ENCODE measurements at regions not wholly inside any gene's neighbourhood (a gene's known extent, or its start where the extent isn't known, plus 50 kb on each side); places are given as distances from the start of the nearest gene placed in this dataset.

DNA sequence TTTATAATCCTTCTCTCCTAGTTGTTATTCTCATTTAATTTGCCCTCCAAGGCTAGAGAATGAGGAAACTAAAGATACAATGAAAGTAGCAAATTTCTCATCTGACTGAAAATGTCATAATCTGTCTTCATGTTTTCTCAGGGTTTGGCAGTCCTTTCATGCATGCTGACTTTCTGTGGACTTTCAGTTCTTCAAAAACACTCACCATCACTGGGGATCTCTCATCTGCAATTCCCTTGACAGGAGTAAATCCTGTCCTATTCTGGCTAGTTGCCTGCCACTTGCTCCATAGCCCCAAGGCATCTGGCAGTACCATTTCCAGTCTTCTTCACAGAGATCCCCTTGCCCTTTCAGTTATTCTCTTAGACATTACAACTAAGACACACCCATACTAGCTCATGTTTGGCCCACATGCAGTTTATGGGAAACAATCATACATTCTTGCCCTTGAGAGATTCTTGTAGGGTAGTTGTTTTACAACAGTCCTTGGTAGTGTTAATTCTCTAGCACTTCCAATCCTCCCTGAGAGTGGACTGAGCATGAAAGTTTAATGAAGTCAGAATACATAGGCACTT, 449.7 kb upstream of the KLHL4 start:
- TF ChIP-seq EP300 (IDR thresholded peaks at IDR 0.05; ENCODE audit: borderline replicate concordance in 1 of 2, low read depth in 2 of 2, low read length in 2 of 2) = no peak
- TF ChIP-seq SIN3A (conservative IDR thresholded peaks at IDR 0.05 in 1 of 2, IDR thresholded peaks at IDR 0.05 in 1 of 2; ENCODE audit: low read depth in 1 of 2, low read length in 2 of 2) = no peak
- TF ChIP-seq, protein P1, sequence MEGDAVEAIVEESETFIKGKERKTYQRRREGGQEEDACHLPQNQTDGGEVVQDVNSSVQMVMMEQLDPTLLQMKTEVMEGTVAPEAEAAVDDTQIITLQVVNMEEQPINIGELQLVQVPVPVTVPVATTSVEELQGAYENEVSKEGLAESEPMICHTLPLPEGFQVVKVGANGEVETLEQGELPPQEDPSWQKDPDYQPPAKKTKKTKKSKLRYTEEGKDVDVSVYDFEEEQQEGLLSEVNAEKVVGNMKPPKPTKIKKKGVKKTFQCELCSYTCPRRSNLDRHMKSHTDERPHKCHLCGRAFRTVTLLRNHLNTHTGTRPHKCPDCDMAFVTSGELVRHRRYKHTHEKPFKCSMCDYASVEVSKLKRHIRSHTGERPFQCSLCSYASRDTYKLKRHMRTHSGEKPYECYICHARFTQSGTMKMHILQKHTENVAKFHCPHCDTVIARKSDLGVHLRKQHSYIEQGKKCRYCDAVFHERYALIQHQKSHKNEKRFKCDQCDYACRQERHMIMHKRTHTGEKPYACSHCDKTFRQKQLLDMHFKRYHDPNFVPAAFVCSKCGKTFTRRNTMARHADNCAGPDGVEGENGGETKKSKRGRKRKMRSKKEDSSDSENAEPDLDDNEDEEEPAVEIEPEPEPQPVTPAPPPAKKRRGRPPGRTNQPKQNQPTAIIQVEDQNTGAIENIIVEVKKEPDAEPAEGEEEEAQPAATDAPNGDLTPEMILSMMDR (IDR thresholded peaks at IDR 0.05; ENCODE audit: control extremely low read depth in 1 of 3, insufficient read depth in 1 of 3, low read depth in 1 of 3, low read length in 3 of 3) = no peak
- no peak for TF ChIP-seq POLR2A (IDR thresholded peaks at IDR 0.05; ENCODE audit: control extremely low read depth in 1 of 2, low read depth in 2 of 2, low read length in 2 of 2)
- TF ChIP-seq SP1 (IDR thresholded peaks at IDR 0.05; ENCODE audit: low read depth, low read length) = no peak
- no peak for TF ChIP-seq CHD2 (IDR thresholded peaks at IDR 0.05; ENCODE audit: low read length)
- no peak for TF ChIP-seq HDAC2 (IDR thresholded peaks at IDR 0.05; ENCODE audit: borderline replicate concordance in 1 of 2, low read depth in 2 of 2, low read length in 2 of 2)
- no peak for TF ChIP-seq EGR1 (IDR thresholded peaks at IDR 0.05; ENCODE audit: borderline replicate concordance, low read depth, low read length)
- TF ChIP-seq TAF1 (IDR thresholded peaks at IDR 0.05; ENCODE audit: low read depth, low read length) = no peak
- no peak for TF ChIP-seq JUN (IDR thresholded peaks at IDR 0.05; ENCODE audit: low read depth, low read length)
- no peak for TF ChIP-seq EZH2 (IDR thresholded peaks at IDR 0.05; ENCODE audit: low read depth, low read length, severe bottlenecking)
- no peak for TF ChIP-seq BCL11A (IDR thresholded peaks at IDR 0.05; ENCODE audit: low read depth in 2 of 2, low read length in 2 of 2)
- TF ChIP-seq CHD1 (IDR thresholded peaks at IDR 0.05; ENCODE audit: low read depth, low read length) = no peak
- no peak for TF ChIP-seq POLR2AphosphoS5 (IDR thresholded peaks at IDR 0.05; ENCODE audit: low read depth, low read length)
